Thymus (tissue), 11 donors: ENCODE measurements at regions not wholly inside any gene's neighbourhood (a gene's known extent, or its start where the extent isn't known, plus 50 kb on each side); places are given as distances from the start of the nearest gene placed in this dataset.

Experiments
- DNase-seq, 9 donors: peaks; one replicate each; pipeline ENCODE4 v3.0.0-alpha.2; 2013; ENCODE audit warnings: low spot score in 9 of 9, low read depth in 6 of 9, missing footprints in 1 of 9
- H3K27ac ChIP-seq, 2 donors: one replicate each; pipeline ENCODE4 v1.5.1; 2013; ENCODE audit warnings: control low read depth in 1 of 2, low read depth in 1 of 2, low read length in 1 of 2, mild to moderate bottlenecking in 1 of 2, moderate library complexity in 1 of 2
- H3K27me3 ChIP-seq, 2 donors: one replicate each; pipeline ENCODE4 v1.5.1; 2013; ENCODE audit warnings: low read length in 1 of 2; ENCODE audit not compliant: control insufficient read depth in 2 of 2, insufficient read depth in 1 of 2
- H3K36me3 ChIP-seq, 2 donors: one replicate each; pipeline ENCODE4 v1.5.1; 2013; ENCODE audit warnings: low read length in 1 of 2, mild to moderate bottlenecking in 1 of 2, moderate library complexity in 1 of 2; ENCODE audit not compliant: control insufficient read depth in 2 of 2, insufficient read depth in 2 of 2
- H3K4me1 ChIP-seq, 2 donors: one replicate each; pipeline ENCODE4 v1.5.1; 2013; ENCODE audit warnings: low read length in 2 of 2; ENCODE audit not compliant: control insufficient read depth in 2 of 2, insufficient read depth in 2 of 2
- H3K4me3 ChIP-seq, 2 donors: one replicate each; pipeline ENCODE4 v1.5.1; 2013; ENCODE audit warnings: low read length in 2 of 2, control low read depth in 1 of 2, mild to moderate bottlenecking in 1 of 2
- H3K9me3 ChIP-seq, 2 donors: one replicate each; pipeline ENCODE4 v1.5.1; 2013; ENCODE audit warnings: low read length in 1 of 2, mild to moderate bottlenecking in 1 of 2; ENCODE audit not compliant: control insufficient read depth in 2 of 2, insufficient read depth in 1 of 2
- WGBS: extraction: QIAGEN DNeasy Blood & Tissue Kit; methylation state at CpG from one replicate; pipeline ENCODE4 v1.1.7; 2013; 5-methylcytosine and 5-hydroxymethylcytosine counted together
- donor health status: healthy.

- H3K9me3 ChIP-seq, result no peaks in the 10 kb centered on the region
- 66% methylated on average over 2 of the region's 2 CpGs for WGBS
Measured at GRCh38 chr1:90798883-90799282, 81.8 kb upstream of the BARHL2 start.

GRCh38 chr1:90798344-90798743 lies 81.2 kb upstream of the BARHL2 start:
- Histone ChIP-seq H3K9me3 (no peaks in the 10 kb centered on the region), H3K4me1 (no peaks in the 10 kb centered on the region), H3K36me3 (no peaks in the 10 kb centered on the region), H3K27me3 (no peaks in the 10 kb centered on the region), H3K27ac (no peak overlapping the region), H3K4me3 (no peak overlapping the region)
- WGBS, result 97% methylated on average over 1 of the region's 1 CpG
- DNase-seq, result no peak

More at GRCh38 chr1:90798883-90799282, 81.8 kb upstream of the BARHL2 start:
- no peaks in the 10 kb centered on the region for H3K36me3 ChIP-seq
- H3K4me3 ChIP-seq, result no peak overlapping the region
- no peaks in the 10 kb centered on the region for H3K27me3 ChIP-seq
- no peaks in the 10 kb centered on the region for H3K4me1 ChIP-seq
- H3K27ac ChIP-seq, result no peak overlapping the region
- DNase-seq, result no peak

- 94% methylated on average over 2 of the region's 2 CpGs for WGBS
- no peak overlapping the region for H3K4me3 ChIP-seq
- no peak for DNase-seq
- H3K27me3 ChIP-seq, result no peaks in the 10 kb centered on the region
- no peaks in the 10 kb centered on the region for H3K4me1 ChIP-seq
- no peaks in the 10 kb centered on the region for H3K36me3 ChIP-seq
- no peaks in the 10 kb centered on the region for H3K9me3 ChIP-seq
- H3K27ac ChIP-seq, result no peak overlapping the region
Measured at GRCh38 chr1:90795431-90795830, 78.3 kb upstream of the BARHL2 start.

- Histone ChIP-seq H3K27me3 (no peaks in the 10 kb centered on the region), H3K4me1 (no peaks in the 10 kb centered on the region), H3K27ac (no peak overlapping the region), H3K36me3 (no peaks in the 10 kb centered on the region), H3K9me3 (no peaks in the 10 kb centered on the region), H3K4me3 (no peak overlapping the region)
- WGBS, result 95% methylated on average over 3 of the region's 3 CpGs
- no peak for DNase-seq
Measured at GRCh38 chr1:90786709-90787108, 69.6 kb upstream of the BARHL2 start.

GRCh38 chr1:90784186-90784847 lies 67.2 kb upstream of the BARHL2 start:
- Histone ChIP-seq H3K4me1 (no peaks in the 10 kb centered on the region), H3K9me3 (no peaks in the 10 kb centered on the region)
- 68% methylated on average over 2 of the region's 2 CpGs for WGBS

GRCh38 chr1:90783181-90783580 lies 66.1 kb upstream of the BARHL2 start:
- Histone ChIP-seq H3K27ac (no peak overlapping the region), H3K4me3 (no peak overlapping the region), H3K36me3 (no peaks in the 10 kb centered on the region), H3K9me3 (no peaks in the 10 kb centered on the region), H3K4me1 (no peaks in the 10 kb centered on the region), H3K27me3 (peaks cover 0 to 2% of the 10 kb centered on the region in 2 donors)
- DNase-seq, result no peak
- WGBS, result 81% methylated on average over 6 of the region's 6 CpGs

More at GRCh38 chr1:90784186-90784847, 67.2 kb upstream of the BARHL2 start:
- no peak overlapping the region for H3K4me3 ChIP-seq
- no peaks in the 10 kb centered on the region for H3K36me3 ChIP-seq
- peaks cover 0 to 2% of the 10 kb centered on the region in 2 donors for H3K27me3 ChIP-seq
- no peak overlapping the region for H3K27ac ChIP-seq
- DNase-seq, result no peak

- H3K4me3 ChIP-seq, result no peak overlapping the region
- H3K27ac ChIP-seq, result no peak overlapping the region
- H3K36me3 ChIP-seq, result no peaks in the 10 kb centered on the region
- H3K4me1 ChIP-seq, result no peaks in the 10 kb centered on the region
- no peaks in the 10 kb centered on the region for H3K9me3 ChIP-seq
- peaks cover 0 to 2% of the 10 kb centered on the region in 2 donors for H3K27me3 ChIP-seq
- 91% methylated on average over 2 of the region's 2 CpGs for WGBS
- no peak for DNase-seq
Measured at GRCh38 chr1:90782046-90782445, 64.9 kb upstream of the BARHL2 start.

- Histone ChIP-seq H3K4me1 (no peaks in the 10 kb centered on the region), H3K27ac (no peak overlapping the region), H3K36me3 (no peaks in the 10 kb centered on the region), H3K27me3 (peaks cover 0 to 2% of the 10 kb centered on the region in 2 donors), H3K4me3 (no peak overlapping the region), H3K9me3 (no peaks in the 10 kb centered on the region)
- 78% methylated on average over 6 of the region's 6 CpGs for WGBS
- no peak for DNase-seq
Measured at GRCh38 chr1:90781534-90781933, 64.4 kb upstream of the BARHL2 start.

- H3K27ac ChIP-seq, result no peak overlapping the region
- 98% methylated on average over 2 of the region's 2 CpGs for WGBS
- no peaks in the 10 kb centered on the region for H3K36me3 ChIP-seq
- H3K4me3 ChIP-seq, result no peak overlapping the region
- no peak for DNase-seq
- peaks cover 0 to 2% of the 10 kb centered on the region in 2 donors for H3K27me3 ChIP-seq
- H3K9me3 ChIP-seq, result no peaks in the 10 kb centered on the region
- H3K4me1 ChIP-seq, result no peaks in the 10 kb centered on the region
Measured at GRCh38 chr1:90780981-90781380, 63.9 kb upstream of the BARHL2 start.
